ENCODE measurements at regions not wholly inside any gene's neighbourhood (a gene's known extent, or its start where the extent isn't known, plus 50 kb on each side); places are given as distances from the start of the nearest gene placed in this dataset.
"Not testable (repeated sequence)": the region's sequence is repeated elsewhere in the genome, so short reads cannot be mapped to it uniquely, and the experiment has no call there.

DNA sequence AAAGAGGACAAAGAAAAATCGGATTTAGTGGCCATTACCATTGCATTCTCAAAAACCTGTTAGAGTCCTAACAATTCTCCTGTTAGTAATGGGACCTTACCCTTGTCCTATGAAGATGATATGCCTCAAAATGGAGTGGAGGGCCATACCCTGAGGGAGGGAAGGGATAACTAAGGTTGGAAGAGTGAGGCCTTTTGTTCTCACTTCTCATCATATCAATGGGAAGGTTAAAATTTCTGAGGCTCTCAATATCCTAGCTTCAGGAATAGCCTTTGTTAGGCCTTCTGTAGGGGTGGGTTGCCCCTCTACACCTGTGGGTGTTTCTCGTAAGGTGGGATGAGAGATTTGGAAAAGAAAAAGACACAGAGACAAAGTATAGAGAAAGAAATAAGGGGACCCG is 109.4 kb upstream of the SGIP1 start:
- not testable (repeated sequence) for H3K9ac ChIP-seq (ENCODE audit: low read length); H3K27ac ChIP-seq (ENCODE audit: low read length); H3K9me2 ChIP-seq (replicated peaks; ENCODE audit: insufficient read depth, low read length); H4K20me1 ChIP-seq (ENCODE audit: insufficient read depth, low read depth, low read length); H3K4me1 ChIP-seq (ENCODE audit: low read length); H2AFZ ChIP-seq (ENCODE audit: low read length); H3K27me3 ChIP-seq (ENCODE audit: low read length); DNase-seq; H3K36me3 ChIP-seq (ENCODE audit: insufficient read depth, low read length); H3K4me3 ChIP-seq (ENCODE audit: low read length); H3K4me2 ChIP-seq (ENCODE audit: low read depth, low read length, poor library complexity, severe bottlenecking); H3K79me2 ChIP-seq (ENCODE audit: low read length); H3K9me3 ChIP-seq (ENCODE audit: low read length)

DNA sequence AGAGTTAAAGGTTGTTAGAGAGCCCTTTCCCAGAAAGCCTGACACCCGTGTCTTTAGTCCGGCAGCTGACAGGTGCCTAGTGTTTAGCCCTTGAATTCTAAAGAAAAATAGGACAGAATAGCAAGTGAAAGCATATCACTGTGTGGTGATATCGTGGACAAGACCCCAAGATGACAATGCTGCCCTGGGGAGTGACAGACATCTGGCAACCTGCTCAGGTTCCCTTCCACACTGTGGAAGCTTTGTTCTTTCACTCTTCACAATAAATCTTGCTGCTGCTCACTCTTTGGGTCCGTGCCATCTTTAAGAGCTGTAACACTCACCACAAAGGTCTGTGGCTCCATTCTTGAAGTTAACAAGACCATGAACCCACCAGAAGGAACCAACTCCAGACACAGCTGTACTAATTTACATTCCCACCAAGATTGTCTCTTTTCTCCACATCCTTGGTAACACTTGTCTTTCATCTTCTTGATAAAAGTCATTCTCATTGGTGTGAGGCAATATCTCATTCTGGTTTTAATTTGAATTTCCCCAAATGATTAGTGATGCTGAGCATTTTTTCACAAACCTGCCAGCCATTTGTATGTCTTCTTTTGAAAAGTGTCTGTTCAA is 107.6 kb upstream of the SGIP1 start:
- no peak for DNase-seq
- peak overlapping the region; percentile 69; the same call in 1 of the 2 replicates for H2AFZ ChIP-seq (ENCODE audit: low read length)
- H3K4me2 ChIP-seq (ENCODE audit: low read depth, low read length, poor library complexity, severe bottlenecking): peak overlapping the region; percentile 46
- H3K4me1 ChIP-seq (ENCODE audit: low read length): peaks cover 10% of the 10 kb centered on the region
- no peak overlapping the region for H3K27ac ChIP-seq (ENCODE audit: low read length)
- H3K79me2 ChIP-seq (ENCODE audit: low read length): no peaks in the 10 kb centered on the region
- H4K20me1 ChIP-seq (ENCODE audit: insufficient read depth, low read depth, low read length): no peaks in the 10 kb centered on the region
- H3K9me3 ChIP-seq (ENCODE audit: low read length): peaks cover 16% of the 10 kb centered on the region
- no peaks in the 10 kb centered on the region for H3K9me2 ChIP-seq (replicated peaks; ENCODE audit: insufficient read depth, low read length)
- H3K9ac ChIP-seq (ENCODE audit: low read length): no peak overlapping the region
- peaks cover 4% of the 10 kb centered on the region; the same call in 1 of the 2 replicates for H3K36me3 ChIP-seq (ENCODE audit: insufficient read depth, low read length)
- no peaks in the 10 kb centered on the region for H3K27me3 ChIP-seq (ENCODE audit: low read length)
- H3K4me3 ChIP-seq (ENCODE audit: low read length): 0 out of 2 replicates have a peak overlapping the region, but pooled peaks have one; percentile 13

DNA sequence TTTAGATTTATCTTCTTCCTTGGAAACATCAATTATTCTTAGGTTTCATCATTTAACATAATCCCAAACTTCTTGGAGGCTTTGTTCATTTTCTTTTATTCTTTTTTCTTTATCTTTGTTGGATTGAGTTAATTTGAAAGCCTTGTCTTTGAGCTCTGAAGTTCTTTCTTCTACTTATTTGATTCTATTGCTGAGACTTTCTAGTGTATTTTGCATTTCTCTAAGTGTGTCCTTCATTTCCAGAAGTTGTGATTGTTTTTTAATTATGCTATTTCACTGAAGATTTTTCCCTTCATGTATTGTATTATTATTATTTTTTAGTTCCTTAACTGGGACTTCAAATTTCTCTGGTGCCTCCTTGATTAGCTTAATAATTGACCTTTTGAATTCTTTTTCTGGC is 103.1 kb upstream of the SGIP1 start:
- not testable (repeated sequence) for H3K27me3 ChIP-seq (ENCODE audit: low read length); DNase-seq; H4K20me1 ChIP-seq (ENCODE audit: insufficient read depth, low read depth, low read length); H3K27ac ChIP-seq (ENCODE audit: low read length); H3K9ac ChIP-seq (ENCODE audit: low read length); H3K4me1 ChIP-seq (ENCODE audit: low read length); H3K36me3 ChIP-seq (ENCODE audit: insufficient read depth, low read length); H3K9me2 ChIP-seq (replicated peaks; ENCODE audit: insufficient read depth, low read length); H3K4me3 ChIP-seq (ENCODE audit: low read length); H3K79me2 ChIP-seq (ENCODE audit: low read length); H3K4me2 ChIP-seq (ENCODE audit: low read depth, low read length, poor library complexity, severe bottlenecking); H2AFZ ChIP-seq (ENCODE audit: low read length)
- peaks cover 18% of the 10 kb centered on the region for H3K9me3 ChIP-seq (ENCODE audit: low read length)

DNA sequence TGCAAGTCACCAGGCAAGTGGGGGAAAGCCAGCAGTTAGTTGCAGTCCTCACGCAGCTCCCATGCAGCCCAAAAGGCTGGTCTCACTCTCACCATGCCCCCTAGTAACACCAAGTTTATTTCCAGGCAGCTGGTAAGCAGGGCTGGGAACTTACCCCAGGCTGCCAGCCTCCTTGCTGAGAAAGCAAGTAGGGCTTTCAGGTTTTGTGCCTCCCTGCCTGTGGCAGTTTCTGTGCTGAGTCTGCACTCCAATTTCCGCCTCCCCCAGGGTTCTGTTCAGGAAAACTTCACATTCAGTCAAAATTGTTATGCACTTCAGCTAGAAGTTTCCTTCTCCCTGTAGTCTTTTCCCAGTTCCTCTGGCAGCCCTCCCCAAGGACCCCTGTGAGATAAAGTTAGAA is 102.0 kb upstream of the SGIP1 start:
- H3K27me3 ChIP-seq (ENCODE audit: low read length): no peaks in the 10 kb centered on the region
- no peak overlapping the region for H3K4me2 ChIP-seq (ENCODE audit: low read depth, low read length, poor library complexity, severe bottlenecking)
- no peak overlapping the region for H2AFZ ChIP-seq (ENCODE audit: low read length)
- no peak overlapping the region for H3K9ac ChIP-seq (ENCODE audit: low read length)
- H3K4me3 ChIP-seq (ENCODE audit: low read length): no peak overlapping the region
- no peaks in the 10 kb centered on the region for H3K79me2 ChIP-seq (ENCODE audit: low read length)
- peaks cover 4% of the 10 kb centered on the region; the same call in 1 of the 2 replicates for H3K36me3 ChIP-seq (ENCODE audit: insufficient read depth, low read length)
- no peaks in the 10 kb centered on the region for H3K9me2 ChIP-seq (replicated peaks; ENCODE audit: insufficient read depth, low read length)
- H3K27ac ChIP-seq (ENCODE audit: low read length): no peak overlapping the region
- H3K4me1 ChIP-seq (ENCODE audit: low read length): peaks cover 12% of the 10 kb centered on the region
- peaks cover 18% of the 10 kb centered on the region for H3K9me3 ChIP-seq (ENCODE audit: low read length)
- H4K20me1 ChIP-seq (ENCODE audit: insufficient read depth, low read depth, low read length): no peaks in the 10 kb centered on the region
- DNase-seq: no peak

DNA sequence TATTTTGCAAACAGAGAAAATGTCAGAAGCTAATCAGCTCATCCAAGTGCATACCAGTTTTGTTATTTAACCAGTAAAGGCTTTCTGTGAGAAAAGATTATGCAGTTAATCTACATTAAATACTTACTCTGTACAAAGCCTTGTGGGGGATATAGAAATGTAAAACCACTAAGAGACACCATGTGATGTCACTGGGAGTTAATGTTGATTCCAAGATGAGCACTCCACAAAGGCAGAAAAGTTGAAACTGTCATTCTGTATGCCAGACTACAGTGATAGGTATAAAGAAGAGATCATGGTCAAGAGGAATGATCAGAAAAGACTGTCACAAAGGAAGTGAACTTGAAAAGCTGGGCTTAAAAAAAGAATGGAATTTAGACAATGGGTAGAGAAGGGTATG is 100.3 kb upstream of the SGIP1 start:
- Histone ChIP-seq H3K9me3 (ENCODE audit: low read length) (peaks cover 13% of the 10 kb centered on the region), H2AFZ (ENCODE audit: low read length) (no peak overlapping the region)

DNA sequence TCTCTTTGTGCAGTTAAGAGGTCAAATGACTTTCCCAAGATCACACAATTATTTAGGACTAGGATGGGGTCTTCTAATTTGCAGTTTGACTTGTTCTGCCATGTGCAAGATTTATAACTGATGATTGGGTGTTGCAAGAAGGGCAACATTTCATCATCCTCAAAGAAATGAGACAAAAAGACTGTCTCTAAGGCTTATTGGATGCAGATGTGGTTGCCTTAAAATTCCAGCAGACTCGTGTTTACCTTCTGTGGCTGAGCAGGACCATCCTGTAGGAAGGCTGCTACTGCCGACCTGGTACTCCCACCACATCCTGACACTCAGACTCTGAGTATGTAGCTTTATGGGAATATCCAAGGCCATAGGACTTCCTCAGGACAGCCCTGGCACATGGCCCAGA is 99.9 kb upstream of the SGIP1 start:
- no peak for DNase-seq
- no peak overlapping the region for H2AFZ ChIP-seq (ENCODE audit: low read length)
- no peak overlapping the region for H3K27ac ChIP-seq (ENCODE audit: low read length)
- no peaks in the 10 kb centered on the region for H3K79me2 ChIP-seq (ENCODE audit: low read length)
- peaks cover 28% of the 10 kb centered on the region for H3K4me1 ChIP-seq (ENCODE audit: low read length)
- peaks cover 13% of the 10 kb centered on the region for H3K9me3 ChIP-seq (ENCODE audit: low read length)
- no peaks in the 10 kb centered on the region for H3K9me2 ChIP-seq (replicated peaks; ENCODE audit: insufficient read depth, low read length)
- H3K27me3 ChIP-seq (ENCODE audit: low read length): no peaks in the 10 kb centered on the region
- no peak overlapping the region for H3K4me3 ChIP-seq (ENCODE audit: low read length)
- no peaks in the 10 kb centered on the region; the same call in 1 of the 2 replicates for H3K36me3 ChIP-seq (ENCODE audit: insufficient read depth, low read length)
- H3K9ac ChIP-seq (ENCODE audit: low read length): no peak overlapping the region
- no peaks in the 10 kb centered on the region for H4K20me1 ChIP-seq (ENCODE audit: insufficient read depth, low read depth, low read length)
- H3K4me2 ChIP-seq (ENCODE audit: low read depth, low read length, poor library complexity, severe bottlenecking): no peak overlapping the region

More for the DNA sequence above, 100.3 kb upstream of the SGIP1 start:
- Histone ChIP-seq H3K9me2 (replicated peaks; ENCODE audit: insufficient read depth, low read length) (no peaks in the 10 kb centered on the region), H3K9ac (ENCODE audit: low read length) (no peak overlapping the region), H4K20me1 (ENCODE audit: insufficient read depth, low read depth, low read length) (no peaks in the 10 kb centered on the region), H3K4me3 (ENCODE audit: low read length) (no peak overlapping the region), H3K27ac (ENCODE audit: low read length) (no peak overlapping the region), H3K79me2 (ENCODE audit: low read length) (no peaks in the 10 kb centered on the region), H3K4me1 (ENCODE audit: low read length) (peaks cover 24% of the 10 kb centered on the region), H3K4me2 (ENCODE audit: low read depth, low read length, poor library complexity, severe bottlenecking) (no peak overlapping the region), H3K27me3 (ENCODE audit: low read length) (no peaks in the 10 kb centered on the region), H3K36me3 (ENCODE audit: insufficient read depth, low read length) (no peaks in the 10 kb centered on the region; the same call in 1 of the 2 replicates)
- no peak for DNase-seq

DNA sequence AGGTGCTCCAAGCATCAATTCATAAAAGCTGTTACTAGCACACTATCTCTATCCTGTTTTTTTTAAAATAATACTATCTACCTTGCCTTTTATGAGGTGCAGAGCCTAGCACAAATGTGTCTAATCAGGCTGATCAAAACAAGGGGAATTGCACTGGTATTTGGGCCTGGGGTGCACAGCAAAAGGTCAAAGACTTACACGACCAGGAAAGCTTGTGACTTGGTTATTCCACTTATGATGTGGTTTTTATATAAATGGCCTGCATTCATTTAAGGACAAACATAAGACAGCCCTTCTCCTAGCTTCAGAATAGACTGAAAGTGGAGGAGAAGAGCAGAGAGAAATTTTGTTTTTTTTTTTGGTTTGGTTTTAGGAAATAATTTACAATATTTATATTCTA is 98.4 kb upstream of the SGIP1 start:
- H3K9me3 ChIP-seq (ENCODE audit: low read length): peaks cover 7% of the 10 kb centered on the region
- no peak overlapping the region for H3K9ac ChIP-seq (ENCODE audit: low read length)
- H3K36me3 ChIP-seq (ENCODE audit: insufficient read depth, low read length): no peaks in the 10 kb centered on the region; the same call in 1 of the 2 replicates
- H3K4me2 ChIP-seq (ENCODE audit: low read depth, low read length, poor library complexity, severe bottlenecking): no peak overlapping the region
- no peaks in the 10 kb centered on the region for H4K20me1 ChIP-seq (ENCODE audit: insufficient read depth, low read depth, low read length)
- H2AFZ ChIP-seq (ENCODE audit: low read length): no peak overlapping the region
- no peak overlapping the region for H3K27ac ChIP-seq (ENCODE audit: low read length)
- no peaks in the 10 kb centered on the region for H3K27me3 ChIP-seq (ENCODE audit: low read length)
- no peaks in the 10 kb centered on the region for H3K79me2 ChIP-seq (ENCODE audit: low read length)
- peaks cover 40% of the 10 kb centered on the region for H3K4me1 ChIP-seq (ENCODE audit: low read length)
- no peak for DNase-seq
- H3K4me3 ChIP-seq (ENCODE audit: low read length): no peak overlapping the region
- no peaks in the 10 kb centered on the region for H3K9me2 ChIP-seq (replicated peaks; ENCODE audit: insufficient read depth, low read length)

DNA sequence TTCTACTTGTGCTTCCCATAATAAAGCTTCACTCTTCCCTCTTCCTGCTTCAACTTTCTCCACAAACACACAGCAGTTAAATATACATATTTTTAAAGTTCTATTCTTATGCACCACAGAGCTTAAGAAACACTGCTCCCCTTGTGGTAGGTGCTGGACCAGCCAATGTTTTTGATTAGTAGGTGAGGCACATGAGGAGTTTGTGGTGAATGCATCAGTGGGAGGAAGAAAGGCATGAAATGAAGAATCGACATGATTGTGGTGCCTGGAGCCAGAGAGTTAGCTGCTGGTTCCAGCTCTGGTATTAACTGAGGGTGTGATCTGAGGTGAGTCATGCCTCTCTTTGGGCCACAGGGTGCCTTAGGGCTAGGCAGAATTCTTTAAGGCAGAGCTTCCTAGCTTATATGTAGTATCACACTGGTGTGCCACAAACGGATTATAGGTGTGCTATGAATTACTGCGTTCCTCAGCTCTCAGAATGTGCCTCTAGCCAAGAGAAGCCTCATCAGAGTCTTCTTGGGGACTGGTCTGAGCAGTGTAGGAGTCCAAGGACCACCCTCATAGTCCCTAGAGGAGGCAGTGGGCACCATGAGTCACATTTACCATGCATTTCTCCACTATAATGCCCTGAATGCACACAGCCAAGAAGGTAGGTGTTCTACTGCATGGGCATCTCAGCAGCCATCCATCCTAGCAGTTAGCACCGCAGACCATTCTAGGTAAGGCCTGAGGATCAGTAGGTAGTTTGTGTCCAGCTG is 97.4 kb upstream of the SGIP1 start:
- Histone ChIP-seq H3K9me3 (ENCODE audit: low read length) (peaks cover under 1% of the 10 kb centered on the region; the same call in 1 of the 2 replicates), H3K4me2 (ENCODE audit: low read depth, low read length, poor library complexity, severe bottlenecking) (no peak overlapping the region), H3K36me3 (ENCODE audit: insufficient read depth, low read length) (no peaks in the 10 kb centered on the region), H2AFZ (ENCODE audit: low read length) (peak overlapping the region; percentile 78; the same call in 1 of the 2 replicates), H3K27me3 (ENCODE audit: low read length) (no peaks in the 10 kb centered on the region), H3K4me3 (ENCODE audit: low read length) (no peak overlapping the region), H3K27ac (ENCODE audit: low read length) (peak overlapping the region; percentile 15), H3K9ac (ENCODE audit: low read length) (no peak overlapping the region), H4K20me1 (ENCODE audit: insufficient read depth, low read depth, low read length) (no peaks in the 10 kb centered on the region), H3K79me2 (ENCODE audit: low read length) (no peaks in the 10 kb centered on the region), H3K9me2 (replicated peaks; ENCODE audit: insufficient read depth, low read length) (no peaks in the 10 kb centered on the region), H3K4me1 (ENCODE audit: low read length) (peaks cover 40% of the 10 kb centered on the region)
- DNase-seq: peak; percentile 73

All from Karpas-422 (cell line).